Esophagus muscularis mucosa (tissue), 4 donors: ENCODE measurements at regions not wholly inside any gene's neighbourhood (a gene's known extent, or its start where the extent isn't known, plus 50 kb on each side); places are given as distances from the start of the nearest gene placed in this dataset.

Experiments used
- DNase-seq: peaks from one replicate; pipeline ENCODE4 v3.0.0-alpha.2; 2017; ENCODE audit errors: extremely low spot score
- H3K27ac ChIP-seq, 4 donors: fragments of 200-600 bp; sonication (generic); replicated peaks in 1 of 4; 1 replicate in 3 of 4; 2 replicates in 1 of 4; pipeline ENCODE4 v1.5.1; 2016 to 2019; ENCODE audit warnings: mild to moderate bottlenecking in 1 of 4
- H3K27me3 ChIP-seq, 4 donors: fragments of 200-600 bp; sonication (generic); one replicate each; pipeline versions ENCODE4 v1.5.1 to v1.6.0; 2016 to 2019
- H3K36me3 ChIP-seq, 4 donors: fragments of 200-600 bp; sonication (generic); one replicate each; pipeline ENCODE4 v1.5.1; 2016 to 2019
- H3K4me1 ChIP-seq, 4 donors: fragments of 200-600 bp; sonication (generic); one replicate each; pipeline ENCODE4 v1.5.1; 2016 to 2019
- H3K4me3 ChIP-seq, 4 donors: fragments of 200-600 bp; sonication (generic); 1 replicate in 2 of 4; 2 replicates in 2 of 4; pipeline ENCODE4 v1.5.1; 2016 to 2019; ENCODE audit warnings: mild to moderate bottlenecking in 4 of 4, moderate library complexity in 1 of 4
- H3K9me3 ChIP-seq, 4 donors: fragments of 200-600 bp; sonication (generic); 1 replicate in 3 of 4; 2 replicates in 1 of 4; pipeline ENCODE4 v1.5.1; 2016 to 2019
- CTCF ChIP-seq, 3 experiments: fragments of 200-600 bp in 2 of 3; fragments of 450-650 bp in 1 of 3; sonication (generic) in 2 of 3; IDR thresholded peaks; one replicate each; pipeline ENCODE4 v1.5.1; 2017 to 2019; ENCODE audit warnings: antibody characterized with exemption in 3 of 3, mild to moderate bottlenecking in 2 of 3, moderate library complexity in 1 of 3
- EP300 ChIP-seq: sonication (generic); formaldehyde crosslinking; IDR thresholded peaks from one replicate; pipeline ENCODE4 v1.6.1; 2017; ENCODE audit warnings: antibody characterized with exemption
- POLR2A ChIP-seq: fragments of 450-650 bp; IDR thresholded peaks from one replicate; pipeline ENCODE4 v1.6.1; 2017; ENCODE audit warnings: antibody characterized with exemption, moderate library complexity, mild to moderate bottlenecking, low read depth
- POLR2AphosphoS5 ChIP-seq, 2 donors: sonication (generic); formaldehyde crosslinking; IDR thresholded peaks; one replicate each; pipeline ENCODE4 v1.6.1; 2017; ENCODE audit warnings: antibody characterized with exemption in 2 of 2
- WGBS: methylation state at CpG from one replicate; pipeline ENCODE4 v1.1.5; 2018; 5-methylcytosine and 5-hydroxymethylcytosine counted together
- intact Hi-C: fragments of 100-400 bp; cut with DNase I; formaldehyde crosslinking; loops from one replicate; pipeline ENCODE4 v1.15.1; 2023

GRCh38 chr2:128637481-128638155 is 318.9 kb upstream of the HS6ST1 start:
- no peaks in the 10 kb centered on the region for H3K9me3 ChIP-seq
- intact Hi-C loops: no loop called here
- H3K4me1 ChIP-seq: no peaks in the 10 kb centered on the region
- H3K27ac ChIP-seq: no peak overlapping the region
- no peak overlapping the region for H3K4me3 ChIP-seq
- WGBS: 88% methylated on average over 7 of the region's 7 CpGs
- H3K36me3 ChIP-seq: no peaks in the 10 kb centered on the region
- peak; percentile 74 for DNase-seq
- H3K27me3 ChIP-seq: no peaks in the 10 kb centered on the region
- no peak for TF ChIP-seq POLR2A
- TF ChIP-seq POLR2AphosphoS5 (IDR thresholded peaks at IDR 0.05): no peak
- TF ChIP-seq EP300: no peak
- no peak for TF ChIP-seq CTCF (IDR thresholded peaks at IDR 0.05)

GRCh38 chr2:128638341-128639119 is 319.9 kb upstream of the HS6ST1 start:
- H3K4me1 ChIP-seq: no peaks in the 10 kb centered on the region
- WGBS: 74% methylated on average over 12 of the region's 12 CpGs
- H3K27ac ChIP-seq: no peak overlapping the region
- DNase-seq: peak; percentile 90
- H3K36me3 ChIP-seq: no peaks in the 10 kb centered on the region
- H3K4me3 ChIP-seq: no peak overlapping the region
- intact Hi-C loops: no loop called here
- TF ChIP-seq CTCF (IDR thresholded peaks at IDR 0.05): no peak
- no peak for TF ChIP-seq POLR2AphosphoS5 (IDR thresholded peaks at IDR 0.05)
- no peak for TF ChIP-seq EP300
- TF ChIP-seq POLR2A: no peak
- no peaks in the 10 kb centered on the region for H3K27me3 ChIP-seq
- no peaks in the 10 kb centered on the region for H3K9me3 ChIP-seq

GRCh38 chr2:128639120-128639477 is 320.4 kb upstream of the HS6ST1 start:
- Histone ChIP-seq H3K4me1 (no peaks in the 10 kb centered on the region), H3K36me3 (no peaks in the 10 kb centered on the region), H3K9me3 (no peaks in the 10 kb centered on the region), H3K27ac (no peak overlapping the region), H3K4me3 (no peak overlapping the region), H3K27me3 (no peaks in the 10 kb centered on the region)
- WGBS: 96% methylated on average over 4 of the region's 6 CpGs
- peak; percentile 64 for DNase-seq
- TF ChIP-seq POLR2A (no peak), CTCF (IDR thresholded peaks at IDR 0.05) (no peak), POLR2AphosphoS5 (IDR thresholded peaks at IDR 0.05) (no peak), EP300 (no peak)
- intact Hi-C loops: no loop called here

GRCh38 chr2:128639693-128640092 is 321.0 kb upstream of the HS6ST1 start:
- Histone ChIP-seq H3K4me3 (no peak overlapping the region), H3K36me3 (no peaks in the 10 kb centered on the region), H3K27me3 (no peaks in the 10 kb centered on the region), H3K27ac (no peak overlapping the region), H3K4me1 (no peaks in the 10 kb centered on the region), H3K9me3 (no peaks in the 10 kb centered on the region)
- WGBS: 91% methylated on average over 11 of the region's 11 CpGs
- no peak for TF ChIP-seq POLR2AphosphoS5 (IDR thresholded peaks at IDR 0.05)
- no peak for TF ChIP-seq CTCF (IDR thresholded peaks at IDR 0.05)
- TF ChIP-seq POLR2A: no peak
- no peak for TF ChIP-seq EP300
- no peak for DNase-seq
- intact Hi-C loops: no loop called here
